RWPE2 (cell line): ENCODE measurements at regions not wholly inside any gene's neighbourhood (a gene's known extent, or its start where the extent isn't known, plus 50 kb on each side); places are given as distances from the start of the nearest gene placed in this dataset.

Experiments used
- ATAC-seq: fragments of 200-7000 bp; cut with Tn5 transposase; 3 replicates; pipeline ENCODE4 v1.9.1; 2021; ENCODE audit warnings: low read depth
- DNase-seq: peaks from one replicate; pipeline ENCODE4 v3.0.0-alpha.2; 2020; ENCODE audit warnings: low spot score
- H3K27ac ChIP-seq: fragments of 450-650 bp; 2 replicates; pipeline ENCODE4 v1.5.1; 2017; ENCODE audit warnings: mild to moderate bottlenecking; ENCODE audit not compliant: poor library complexity, severe bottlenecking
- H3K27me3 ChIP-seq: fragments of 250-450 bp; sonication (Bioruptor Pico); 2 replicates; pipeline ENCODE4 v1.5.1; 2021; ENCODE audit warnings: mild to moderate bottlenecking, moderate library complexity; ENCODE audit not compliant: insufficient read depth, poor library complexity, severe bottlenecking
- H3K36me3 ChIP-seq: fragments of 250-450 bp; sonication (Bioruptor Pico); 2 replicates; pipeline ENCODE4 v1.5.1; 2020; ENCODE audit warnings: low read depth, mild to moderate bottlenecking, moderate library complexity
- H3K4me1 ChIP-seq: fragments of 250-450 bp; sonication (Bioruptor Pico); 2 replicates; pipeline ENCODE4 v1.5.1; 2021; ENCODE audit warnings: mild to moderate bottlenecking, moderate library complexity; ENCODE audit not compliant: insufficient read depth, poor library complexity, severe bottlenecking
- H3K4me3 ChIP-seq: fragments of 250-450 bp; sonication (Bioruptor Pico); 2 replicates; pipeline ENCODE4 v1.5.1; 2021; ENCODE audit warnings: mild to moderate bottlenecking, moderate library complexity; ENCODE audit not compliant: severe bottlenecking
- H3K9me3 ChIP-seq: fragments of 250-450 bp; sonication (Bioruptor Pico); 2 replicates; pipeline ENCODE4 v1.5.1; 2021; ENCODE audit warnings: mild to moderate bottlenecking, moderate library complexity; ENCODE audit not compliant: severe bottlenecking
- CTCF ChIP-seq: fragments of 450-650 bp; IDR thresholded peaks from one replicate; pipeline ENCODE4 v1.5.1; 2017; ENCODE audit warnings: mild to moderate bottlenecking, moderate library complexity; ENCODE audit not compliant: poor library complexity, severe bottlenecking

GRCh38 chr11:92316106-92316809 lies 91.6 kb downstream of the FAT3 start:
- TF ChIP-seq CTCF, result no peak
- H3K9me3 ChIP-seq, result peaks cover 1% of the 10 kb centered on the region
- H3K4me1 ChIP-seq, result no peaks in the 10 kb centered on the region
- DNase-seq, result no peak
- no peaks in the 10 kb centered on the region for H3K36me3 ChIP-seq
- H3K27me3 ChIP-seq, result no peaks in the 10 kb centered on the region
- ATAC-seq, result no peak
- no peak overlapping the region for H3K27ac ChIP-seq
- H3K4me3 ChIP-seq, result no peak overlapping the region

GRCh38 chr11:92317222-92317621 lies 92.6 kb downstream of the FAT3 start:
- no peak overlapping the region for H3K4me3 ChIP-seq
- H3K36me3 ChIP-seq, result no peaks in the 10 kb centered on the region
- H3K27ac ChIP-seq, result no peak overlapping the region
- H3K9me3 ChIP-seq, result no peaks in the 10 kb centered on the region
- ATAC-seq (no peak), DNase-seq (no peak)
- H3K4me1 ChIP-seq, result no peaks in the 10 kb centered on the region
- H3K27me3 ChIP-seq, result no peaks in the 10 kb centered on the region
- TF ChIP-seq CTCF, result no peak

- TF ChIP-seq CTCF, result no peak
- ATAC-seq (no peak), DNase-seq (no peak)
- Histone ChIP-seq H3K9me3 (no peaks in the 10 kb centered on the region), H3K36me3 (no peaks in the 10 kb centered on the region), H3K27me3 (no peaks in the 10 kb centered on the region), H3K4me1 (no peaks in the 10 kb centered on the region), H3K27ac (no peak overlapping the region), H3K4me3 (no peak overlapping the region)
Measured at GRCh38 chr11:92317721-92318120, 93.1 kb downstream of the FAT3 start.

- Histone ChIP-seq H3K27me3 (no peaks in the 10 kb centered on the region), H3K4me1 (no peaks in the 10 kb centered on the region), H3K9me3 (no peaks in the 10 kb centered on the region), H3K27ac (no peak overlapping the region), H3K36me3 (no peaks in the 10 kb centered on the region), H3K4me3 (no peak overlapping the region)
- no peak for TF ChIP-seq CTCF
- DNase-seq (no peak), ATAC-seq (no peak)
Measured at GRCh38 chr11:92322225-92322624, 97.6 kb downstream of the FAT3 start.

- no peaks in the 10 kb centered on the region for H3K9me3 ChIP-seq
- ATAC-seq (no peak), DNase-seq (no peak)
Measured at GRCh38 chr11:92324890-92325289, 100.3 kb downstream of the FAT3 start.

More at GRCh38 chr11:92324890-92325289, 100.3 kb downstream of the FAT3 start:
- no peak overlapping the region for H3K27ac ChIP-seq
- H3K36me3 ChIP-seq, result no peaks in the 10 kb centered on the region
- H3K4me3 ChIP-seq, result no peak overlapping the region
- no peak for TF ChIP-seq CTCF
- no peaks in the 10 kb centered on the region for H3K27me3 ChIP-seq
- H3K4me1 ChIP-seq, result no peaks in the 10 kb centered on the region
